ENCODE measurements at regions not wholly inside any gene's neighbourhood (a gene's known extent, or its start where the extent isn't known, plus 50 kb on each side); places are given as distances from the start of the nearest gene placed in this dataset.
"Not testable (repeated sequence)": the region's sequence is repeated elsewhere in the genome, so short reads cannot be mapped to it uniquely, and the experiment has no call there.

DNA sequence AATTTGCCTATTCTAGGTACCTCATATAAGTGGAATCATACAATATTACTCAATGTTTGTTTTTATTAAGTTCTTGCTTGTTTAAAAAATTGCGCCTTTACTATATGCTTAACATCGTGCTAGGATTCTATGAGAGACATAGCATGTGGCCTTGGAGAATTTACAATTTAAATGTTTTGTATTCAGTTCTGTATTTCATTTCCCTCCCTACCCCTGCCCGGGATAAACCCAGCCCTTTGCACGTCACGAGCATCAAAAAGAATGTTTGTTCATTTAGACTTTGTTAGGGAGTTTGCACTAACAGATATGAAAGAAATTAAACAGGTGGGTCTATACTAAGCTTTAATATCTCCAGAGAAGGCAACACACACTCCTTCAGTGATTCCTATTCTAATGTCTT lies 75.7 kb downstream of the C18orf54 start:
- Mint-ChIP-seq H3K4me3 (no peak overlapping the region), H3K27ac (no peak overlapping the region), H3K36me3 (no peaks in the 10 kb centered on the region), H3K27me3 (peaks cover 20% of the 10 kb centered on the region), H3K9me3 (no peaks in the 10 kb centered on the region), H3K4me1 (peaks cover 1% of the 10 kb centered on the region)
- ATAC-seq (ENCODE audit: low read depth): no peak
- POLR2A ChIA-PET: no interaction called here
- DNase-seq: no peak

DNA sequence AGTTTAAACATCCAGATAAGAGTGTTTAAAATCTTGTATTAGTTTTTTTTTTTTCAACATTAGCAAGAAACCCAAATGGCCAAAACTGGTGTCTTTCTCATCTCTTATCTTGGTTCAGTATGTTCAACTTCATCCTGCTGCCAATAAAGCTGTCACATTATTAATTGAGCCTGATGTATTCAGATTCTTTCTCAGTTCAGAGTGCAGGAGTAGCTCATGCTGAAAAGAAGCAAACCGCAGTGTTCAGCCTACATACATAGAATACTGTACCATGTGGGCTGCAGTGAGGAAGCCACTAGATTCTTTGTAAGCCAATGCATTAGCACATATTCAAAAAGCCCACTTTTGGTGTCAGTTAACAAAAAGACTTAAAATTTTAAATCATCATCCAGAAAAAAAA lies 76.2 kb downstream of the C18orf54 start:
- DNase-seq (no peak), ATAC-seq (ENCODE audit: low read depth) (no peak)
- POLR2A ChIA-PET: no interaction called here
- H3K36me3 Mint-ChIP-seq: no peaks in the 10 kb centered on the region
- H3K4me3 Mint-ChIP-seq: no peak overlapping the region
- H3K9me3 Mint-ChIP-seq: no peaks in the 10 kb centered on the region
- H3K4me1 Mint-ChIP-seq: peaks cover 1% of the 10 kb centered on the region
- H3K27me3 Mint-ChIP-seq: peaks cover 25% of the 10 kb centered on the region
- H3K27ac Mint-ChIP-seq: no peak overlapping the region

DNA sequence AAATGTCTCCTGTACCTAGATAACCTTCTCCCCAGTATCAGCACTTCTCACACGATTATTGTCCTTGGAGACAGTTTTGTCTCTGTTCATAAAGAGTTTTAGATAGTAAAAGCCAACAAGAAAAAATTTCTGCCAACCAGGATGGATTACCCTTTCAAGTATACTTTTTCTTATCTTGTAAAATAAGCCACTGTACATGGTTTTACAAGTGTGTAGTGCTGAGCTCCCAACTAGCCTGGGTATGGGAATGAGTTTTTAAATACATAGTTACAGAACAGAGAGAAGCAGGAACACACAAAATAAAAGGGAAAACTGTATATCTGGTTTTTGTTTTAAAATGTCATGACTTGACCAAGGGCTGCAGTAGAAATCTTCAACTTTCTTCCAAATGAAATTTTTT lies 76.7 kb downstream of the C18orf54 start:
- Mint-ChIP-seq H3K4me1 (peaks cover 1% of the 10 kb centered on the region), H3K9me3 (no peaks in the 10 kb centered on the region), H3K4me3 (no peak overlapping the region), H3K27ac (no peak overlapping the region), H3K36me3 (no peaks in the 10 kb centered on the region), H3K27me3 (peaks cover 29% of the 10 kb centered on the region)
- POLR2A ChIA-PET: no interaction called here
- ATAC-seq (ENCODE audit: low read depth): no peak
- no peak for DNase-seq

DNA sequence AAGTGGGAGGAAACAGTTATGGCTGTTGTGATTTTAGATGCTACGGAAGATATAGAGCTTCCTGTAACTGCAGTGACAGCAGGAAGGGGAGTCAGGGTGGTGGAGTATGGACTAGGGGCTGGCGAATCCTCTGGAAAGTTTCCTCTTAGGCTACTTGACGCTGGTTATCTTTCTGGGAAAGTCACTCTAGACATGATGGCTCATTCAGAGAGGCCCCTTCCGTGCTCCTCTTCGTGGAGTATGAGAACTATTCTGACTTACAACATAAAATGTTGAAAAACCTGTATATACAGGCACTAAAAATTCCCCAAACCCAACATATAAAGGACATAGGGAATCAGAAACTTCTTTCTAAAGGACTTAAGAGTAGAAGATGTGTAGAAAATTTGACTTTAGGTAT lies 78.8 kb downstream of the C18orf54 start:
- H3K4me3 Mint-ChIP-seq: no peak overlapping the region
- no peaks in the 10 kb centered on the region for H3K36me3 Mint-ChIP-seq
- no peak overlapping the region for H3K27ac Mint-ChIP-seq
- no peaks in the 10 kb centered on the region for H3K9me3 Mint-ChIP-seq
- ATAC-seq (ENCODE audit: low read depth) (no peak), DNase-seq (no peak)
- H3K27me3 Mint-ChIP-seq: peaks cover 31% of the 10 kb centered on the region
- peaks cover 1% of the 10 kb centered on the region for H3K4me1 Mint-ChIP-seq
- POLR2A ChIA-PET: no interaction called here

DNA sequence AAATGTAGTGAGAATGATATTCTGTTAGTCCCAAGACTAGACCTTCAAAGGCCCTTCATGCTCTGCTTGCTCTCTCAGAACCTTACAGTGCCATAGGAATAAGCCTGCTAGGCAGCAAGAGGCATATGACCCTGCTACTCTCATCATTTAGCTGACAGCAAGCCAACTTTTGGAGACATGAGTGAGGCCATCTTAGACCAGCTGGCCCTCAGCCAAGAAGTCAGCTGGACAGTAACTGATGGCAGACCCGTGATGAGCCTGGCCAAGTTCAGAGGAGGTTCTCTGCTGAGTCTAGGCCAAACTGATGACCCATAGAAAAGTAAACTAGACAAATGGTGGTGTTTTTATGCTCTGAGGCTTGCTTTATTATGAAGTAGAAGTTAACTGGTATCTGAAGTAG lies 82.6 kb downstream of the C18orf54 start:
- DNase-seq: no peak
- H3K36me3 Mint-ChIP-seq: no peaks in the 10 kb centered on the region

DNA sequence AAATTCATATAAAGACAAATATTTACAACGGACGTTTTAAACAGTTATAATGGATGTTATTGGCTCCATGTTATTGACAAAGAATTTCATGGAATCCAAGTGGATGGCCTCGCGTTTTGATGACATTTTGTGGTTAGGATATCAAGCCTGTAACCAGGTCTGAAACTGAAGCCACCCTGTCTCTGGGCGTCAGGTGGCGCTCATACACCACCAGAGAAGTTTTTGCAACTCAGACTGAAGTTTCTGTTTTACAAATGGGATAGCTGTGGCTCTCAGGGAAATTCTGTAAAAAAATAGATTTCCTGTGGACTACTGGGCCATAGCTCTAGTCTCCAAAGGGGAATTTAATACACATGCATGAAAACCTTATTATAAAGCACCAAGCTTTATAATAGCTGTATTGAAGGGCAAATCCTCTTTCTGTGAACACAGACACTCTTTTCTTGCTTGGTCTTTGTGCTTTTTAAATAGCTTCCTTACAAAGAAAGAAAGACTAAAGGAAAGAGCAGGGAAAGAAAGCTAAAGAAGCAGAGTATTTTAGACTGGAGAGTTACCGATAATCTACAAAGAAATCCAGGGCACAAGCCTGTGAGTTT lies 86.7 kb downstream of the C18orf54 start:
- no peak overlapping the region for H3K27ac Mint-ChIP-seq
- H3K27me3 Mint-ChIP-seq: peaks cover 13% of the 10 kb centered on the region
- ATAC-seq (ENCODE audit: low read depth): no peak
- H3K4me3 Mint-ChIP-seq: no peak overlapping the region
- DNase-seq: peak; percentile 41
- no peaks in the 10 kb centered on the region for H3K4me1 Mint-ChIP-seq
- POLR2A ChIA-PET: no interaction called here
- H3K36me3 Mint-ChIP-seq: no peaks in the 10 kb centered on the region
- H3K9me3 Mint-ChIP-seq: no peaks in the 10 kb centered on the region

More for the DNA sequence above, 82.6 kb downstream of the C18orf54 start:
- peaks cover 17% of the 10 kb centered on the region for H3K27me3 Mint-ChIP-seq
- POLR2A ChIA-PET: no interaction called here
- no peak overlapping the region for H3K27ac Mint-ChIP-seq
- H3K4me3 Mint-ChIP-seq: no peak overlapping the region
- ATAC-seq (ENCODE audit: low read depth): no peak
- H3K4me1 Mint-ChIP-seq: peaks cover 1% of the 10 kb centered on the region
- no peaks in the 10 kb centered on the region for H3K9me3 Mint-ChIP-seq

DNA sequence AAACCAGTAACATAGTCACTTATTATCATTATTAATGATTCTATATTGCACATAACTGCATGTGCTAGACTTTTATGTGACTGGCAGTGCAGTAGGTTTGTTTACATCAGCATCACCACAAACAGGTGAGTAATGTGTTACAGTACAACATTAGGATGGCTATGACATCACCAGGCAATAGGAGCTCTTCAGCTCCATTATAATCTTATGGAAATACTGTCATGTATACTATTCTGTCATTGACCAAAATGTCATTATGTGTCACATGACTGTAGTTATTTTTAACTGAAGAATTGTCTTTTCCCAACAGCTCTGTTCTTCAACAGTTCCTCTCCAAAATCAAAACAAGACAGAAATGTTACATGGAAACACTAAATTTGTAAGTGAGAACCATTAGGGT lies 96.3 kb downstream of the C18orf54 start:
- POLR2A ChIA-PET: no interaction called here
- Mint-ChIP-seq H3K9me3 (no peaks in the 10 kb centered on the region), H3K36me3 (no peaks in the 10 kb centered on the region), H3K27ac (no peak overlapping the region), H3K27me3 (peaks cover 11% of the 10 kb centered on the region), H3K4me3 (no peak overlapping the region), H3K4me1 (no peaks in the 10 kb centered on the region)
- DNase-seq (no peak), ATAC-seq (ENCODE audit: low read depth) (no peak)

DNA sequence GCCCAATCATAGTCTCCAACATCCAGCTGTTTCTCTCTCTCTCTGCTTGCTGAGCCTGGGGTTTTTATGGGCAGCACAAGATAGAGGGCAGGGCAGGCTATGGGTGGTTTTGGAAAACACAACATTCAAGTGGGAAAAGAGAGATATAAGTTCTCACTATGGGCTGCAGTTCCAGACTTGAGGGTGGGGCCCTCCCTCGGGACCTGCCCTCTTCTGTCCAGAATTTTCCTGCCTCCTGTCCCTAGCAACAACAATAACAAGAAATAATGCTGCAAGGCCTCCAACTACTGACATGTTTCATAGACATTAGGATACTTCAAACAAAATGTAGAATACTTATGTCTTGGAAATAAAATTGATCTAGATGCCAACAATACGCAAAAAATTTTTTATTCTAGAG lies 107.8 kb downstream of the C18orf54 start:
- no peaks in the 10 kb centered on the region for H3K36me3 Mint-ChIP-seq
- ATAC-seq (ENCODE audit: low read depth) (no peak), DNase-seq (no peak)
- POLR2A ChIA-PET: no interaction called here
- H3K27ac Mint-ChIP-seq: no peak overlapping the region
- no peak overlapping the region for H3K4me3 Mint-ChIP-seq
- peaks cover 3% of the 10 kb centered on the region for H3K9me3 Mint-ChIP-seq
- H3K27me3 Mint-ChIP-seq: no peaks in the 10 kb centered on the region
- peaks cover 2% of the 10 kb centered on the region for H3K4me1 Mint-ChIP-seq

DNA sequence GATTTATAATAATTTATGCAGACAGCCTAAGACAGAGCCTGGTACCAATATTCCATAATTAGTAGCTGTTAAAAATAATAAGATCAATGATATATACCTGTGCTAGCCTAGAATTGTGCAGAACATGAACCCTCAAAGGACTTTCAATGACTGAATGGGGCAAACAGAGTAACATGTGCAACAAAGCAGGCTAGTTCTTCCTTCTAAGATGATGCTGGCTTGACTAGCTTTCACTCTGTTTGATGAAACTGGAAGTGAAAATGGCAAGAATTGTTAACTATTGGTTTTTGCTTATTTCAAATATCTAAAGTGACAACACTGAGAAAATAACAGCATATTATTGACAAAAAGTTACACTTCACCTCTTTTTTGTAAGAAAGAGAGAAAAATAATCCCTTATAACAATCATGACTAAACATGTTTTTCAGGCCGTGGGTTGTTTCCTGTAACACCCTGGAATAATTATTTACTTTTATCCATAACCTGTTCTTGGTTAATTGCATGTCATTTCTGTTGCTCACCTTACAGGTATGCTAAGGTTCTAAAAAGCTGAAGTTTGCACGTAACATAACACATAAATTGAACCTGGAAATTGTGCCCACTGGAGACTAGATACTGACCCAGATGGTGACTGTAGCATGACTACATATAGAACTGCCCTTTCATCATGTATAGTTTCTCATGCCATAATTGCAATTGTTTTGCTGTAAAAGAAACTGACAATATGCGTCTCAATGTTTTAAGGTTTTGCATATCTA lies 108.7 kb downstream of the C18orf54 start:
- POLR2A ChIA-PET: no interaction called here
- no peaks in the 10 kb centered on the region for H3K36me3 Mint-ChIP-seq
- H3K4me3 Mint-ChIP-seq: no peak overlapping the region
- no peak for DNase-seq
- ATAC-seq (ENCODE audit: low read depth): no peak
- peaks cover 3% of the 10 kb centered on the region for H3K9me3 Mint-ChIP-seq
- peaks cover 2% of the 10 kb centered on the region for H3K4me1 Mint-ChIP-seq
- H3K27ac Mint-ChIP-seq: no peak overlapping the region
- H3K27me3 Mint-ChIP-seq: peaks cover under 1% of the 10 kb centered on the region

DNA sequence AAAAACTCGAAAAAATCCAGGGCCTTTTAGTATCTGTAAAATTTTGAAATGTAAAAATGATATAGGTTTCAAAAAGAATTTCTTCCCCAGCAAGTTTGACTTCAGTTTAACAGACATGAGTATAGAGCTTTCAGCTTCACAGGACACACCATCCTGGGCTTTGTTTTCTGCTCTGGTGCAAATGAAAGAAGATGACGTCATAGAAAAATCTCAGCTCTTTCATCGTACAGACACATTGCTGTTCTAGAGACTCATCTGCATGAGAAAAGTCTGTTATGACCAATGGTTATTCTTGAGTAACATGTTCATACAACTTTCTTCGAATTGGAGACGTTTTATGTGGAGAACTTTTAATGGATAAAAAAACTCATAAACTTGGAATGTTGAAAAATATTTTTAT lies 111.7 kb upstream of the DYNAP start:
- DNase-seq (no peak), ATAC-seq (ENCODE audit: low read depth) (no peak)
- H3K27ac Mint-ChIP-seq: no peak overlapping the region
- H3K36me3 Mint-ChIP-seq: no peaks in the 10 kb centered on the region
- H3K4me1 Mint-ChIP-seq: no peaks in the 10 kb centered on the region
- no peak overlapping the region for H3K4me3 Mint-ChIP-seq
- peaks cover 12% of the 10 kb centered on the region for H3K27me3 Mint-ChIP-seq
- no peaks in the 10 kb centered on the region for H3K9me3 Mint-ChIP-seq
- POLR2A ChIA-PET: no interaction called here

DNA sequence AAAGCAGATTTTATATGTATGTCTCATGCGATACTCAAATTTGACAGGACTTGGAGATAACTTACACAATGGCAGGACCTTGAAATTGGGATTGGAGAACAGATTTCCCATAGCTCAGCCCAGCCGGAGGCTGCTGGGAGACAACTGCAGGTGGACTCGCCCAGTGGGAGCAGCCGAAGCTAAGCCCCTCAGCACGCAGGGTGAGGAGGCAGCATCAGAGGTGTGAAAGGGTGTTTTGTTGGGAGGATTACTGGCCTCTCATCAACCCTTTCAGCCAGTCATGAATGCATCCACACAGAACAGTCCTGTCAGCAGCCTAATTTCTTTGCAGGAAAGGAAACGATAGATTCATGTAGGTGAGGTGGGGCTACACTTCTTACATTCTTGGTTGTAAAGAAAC lies 110.4 kb upstream of the DYNAP start:
- Mint-ChIP-seq H3K36me3 (no peaks in the 10 kb centered on the region), H3K4me1 (no peaks in the 10 kb centered on the region), H3K27me3 (peaks cover 9% of the 10 kb centered on the region), H3K27ac (no peak overlapping the region), H3K9me3 (no peaks in the 10 kb centered on the region), H3K4me3 (no peak overlapping the region)
- no peak for ATAC-seq (ENCODE audit: low read depth)
- POLR2A ChIA-PET: no interaction called here
- DNase-seq: no peak

DNA sequence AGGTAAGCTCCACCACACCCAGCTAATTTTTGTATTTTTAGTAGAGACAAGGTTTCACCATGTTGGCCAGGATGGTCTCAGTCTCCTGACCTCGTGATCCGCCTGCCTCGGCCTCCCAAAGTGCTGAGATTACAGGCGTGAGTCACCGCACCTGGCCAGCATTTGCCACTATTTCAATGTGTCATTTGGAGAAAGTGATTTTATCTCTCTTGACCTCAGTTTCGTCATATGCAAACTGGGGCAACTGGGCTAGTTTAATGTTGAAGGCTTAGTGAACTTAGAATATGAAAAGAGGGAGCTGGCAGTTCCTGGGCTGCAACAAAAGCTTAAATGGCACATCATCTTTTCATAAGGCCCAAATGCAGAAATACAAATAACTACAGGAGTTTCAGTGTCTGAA lies 88.6 kb upstream of the DYNAP start:
- H3K4me3 Mint-ChIP-seq; DNase-seq; H3K36me3 Mint-ChIP-seq; H3K4me1 Mint-ChIP-seq; H3K9me3 Mint-ChIP-seq; H3K27ac Mint-ChIP-seq; H3K27me3 Mint-ChIP-seq; ATAC-seq (ENCODE audit: low read depth); POLR2A ChIA-PET: not testable (repeated sequence)

DNA sequence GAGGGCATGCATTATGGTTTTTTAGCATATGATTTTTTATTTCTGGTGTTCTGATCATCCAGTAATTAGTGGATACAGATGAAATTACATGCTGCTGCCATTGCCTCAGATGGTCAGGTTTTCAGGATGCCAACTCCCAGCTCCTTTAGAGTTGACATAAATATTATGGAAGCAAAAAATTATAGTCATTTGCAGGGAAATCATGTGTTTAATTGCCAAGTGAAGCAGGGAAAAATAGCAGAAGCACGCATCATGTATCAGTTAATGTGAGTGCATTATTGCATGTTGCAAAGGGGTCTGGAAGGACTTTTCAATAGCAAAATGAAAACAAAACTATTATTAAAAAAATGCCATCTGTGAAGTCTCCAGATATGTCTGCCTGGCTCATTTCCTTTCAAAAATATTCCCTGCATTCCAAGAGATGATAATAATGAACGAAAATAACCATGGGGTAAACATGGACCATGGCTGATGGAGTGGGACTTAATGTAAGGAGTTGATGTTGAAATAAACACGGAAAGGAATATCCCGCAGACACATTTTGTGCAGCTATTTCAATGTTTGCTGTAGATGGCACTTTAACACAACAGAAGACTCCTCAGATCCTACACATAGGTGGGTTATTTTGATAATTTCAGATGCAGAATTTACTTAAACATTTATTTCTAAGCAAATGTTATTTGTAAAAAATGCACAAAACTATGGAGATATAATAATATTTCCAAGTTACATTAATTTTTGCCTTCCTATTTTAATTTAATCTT lies 87.7 kb upstream of the DYNAP start:
- POLR2A ChIA-PET: no interaction called here
- H3K4me3 Mint-ChIP-seq: no peak overlapping the region
- no peaks in the 10 kb centered on the region for H3K36me3 Mint-ChIP-seq
- H3K27ac Mint-ChIP-seq: no peak overlapping the region
- no peak for DNase-seq
- no peaks in the 10 kb centered on the region for H3K9me3 Mint-ChIP-seq
- peaks cover 1% of the 10 kb centered on the region for H3K4me1 Mint-ChIP-seq
- peaks cover 4% of the 10 kb centered on the region for H3K27me3 Mint-ChIP-seq
- ATAC-seq (ENCODE audit: low read depth): no peak
